SU-DHL-6 (cell line): ENCODE measurements at regions not wholly inside any gene's neighbourhood (a gene's known extent, or its start where the extent isn't known, plus 50 kb on each side); places are given as distances from the start of the nearest gene placed in this dataset.

Source experiments
- EZH2phosphoT487 ChIP-seq: fragments of 200-600 bp; sonication (generic), shearing (Covaris generic); conservative IDR thresholded peaks from 2 replicates; pipeline ENCODE4 v1.6.1; 2018; ENCODE audit warnings: mild to moderate bottlenecking, antibody characterized with exemption, low read length, moderate library complexity, mixed read lengths
- TF ChIP-seq, protein P1 (sequence below): fragments of 200-600 bp; sonication (generic); IDR thresholded peaks from one replicate; pipeline ENCODE4 v1.5.1; 2017; ENCODE audit warnings: antibody characterized with exemption, mild to moderate bottlenecking, low read length, moderate library complexity; ENCODE audit not compliant: insufficient read depth, poor library complexity, severe bottlenecking

DNA sequence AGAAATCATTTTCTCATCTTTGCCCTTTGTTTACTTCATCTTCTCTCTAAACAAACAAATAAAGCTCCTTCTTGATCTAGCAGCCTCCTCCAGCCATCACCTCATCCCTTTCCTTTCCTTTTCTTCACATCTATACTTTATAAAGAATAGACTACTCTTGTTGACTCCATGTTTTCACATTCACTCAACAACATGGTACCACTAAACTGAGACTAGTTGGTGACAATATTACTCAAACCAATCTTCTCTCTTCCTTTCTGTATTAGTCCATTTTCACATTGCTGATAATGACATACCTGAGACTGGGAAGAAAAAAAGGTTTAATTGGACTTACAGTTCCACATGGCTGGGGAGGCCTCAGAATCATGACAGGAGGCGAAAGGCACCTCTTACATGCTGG is 324.7 kb downstream of the SOX2 start:
- TF ChIP-seq, protein P1, sequence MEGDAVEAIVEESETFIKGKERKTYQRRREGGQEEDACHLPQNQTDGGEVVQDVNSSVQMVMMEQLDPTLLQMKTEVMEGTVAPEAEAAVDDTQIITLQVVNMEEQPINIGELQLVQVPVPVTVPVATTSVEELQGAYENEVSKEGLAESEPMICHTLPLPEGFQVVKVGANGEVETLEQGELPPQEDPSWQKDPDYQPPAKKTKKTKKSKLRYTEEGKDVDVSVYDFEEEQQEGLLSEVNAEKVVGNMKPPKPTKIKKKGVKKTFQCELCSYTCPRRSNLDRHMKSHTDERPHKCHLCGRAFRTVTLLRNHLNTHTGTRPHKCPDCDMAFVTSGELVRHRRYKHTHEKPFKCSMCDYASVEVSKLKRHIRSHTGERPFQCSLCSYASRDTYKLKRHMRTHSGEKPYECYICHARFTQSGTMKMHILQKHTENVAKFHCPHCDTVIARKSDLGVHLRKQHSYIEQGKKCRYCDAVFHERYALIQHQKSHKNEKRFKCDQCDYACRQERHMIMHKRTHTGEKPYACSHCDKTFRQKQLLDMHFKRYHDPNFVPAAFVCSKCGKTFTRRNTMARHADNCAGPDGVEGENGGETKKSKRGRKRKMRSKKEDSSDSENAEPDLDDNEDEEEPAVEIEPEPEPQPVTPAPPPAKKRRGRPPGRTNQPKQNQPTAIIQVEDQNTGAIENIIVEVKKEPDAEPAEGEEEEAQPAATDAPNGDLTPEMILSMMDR, result no peak
- TF ChIP-seq EZH2phosphoT487, result no peak
